ENCODE measurements at regions not wholly inside any gene's neighbourhood (a gene's known extent, or its start where the extent isn't known, plus 50 kb on each side); places are given as distances from the start of the nearest gene placed in this dataset.
"Not testable (repeated sequence)": the region's sequence is repeated elsewhere in the genome, so short reads cannot be mapped to it uniquely, and the experiment has no call there.

GRCh38 chr6:69527921-69528476, 268.8 kb downstream of the LMBRD1 start:
- DNase-seq (ENCODE audit: low spot score) = no peak
- POLR2A ChIA-PET (ENCODE audit: low non-redundant PET) = no interaction called here
- no peak for TF ChIP-seq CTCF (conservative IDR thresholded peaks at IDR 0.05; ENCODE audit: low read depth)
- H3K27ac ChIP-seq = no peak overlapping the region
- CTCF ChIA-PET = interaction anchor here (0.6 to 0.7 kb wide), 3 partner anchors 32 to 793 kb away, joined by 3 to 6 read pairs (median 4); no protein-coding TSS in a partner anchor

- DNase-seq (ENCODE audit: low spot score); POLR2A ChIA-PET (ENCODE audit: low non-redundant PET); H3K27ac ChIP-seq; CTCF ChIA-PET: not testable (repeated sequence)
Measured at GRCh38 chr6:69515480-69515879, 281.3 kb downstream of the LMBRD1 start.

GRCh38 chr6:69494595-69494994, 302.2 kb downstream of the LMBRD1 start:
- ChIA-PET CTCF (no interaction called here), POLR2A (ENCODE audit: low non-redundant PET) (no interaction called here)
- no peak for TF ChIP-seq CTCF (conservative IDR thresholded peaks at IDR 0.05; ENCODE audit: low read depth)
- no peak overlapping the region for H3K27ac ChIP-seq
- DNase-seq (ENCODE audit: low spot score) = no peak

GRCh38 chr6:69489970-69490369, 306.8 kb downstream of the LMBRD1 start:
- POLR2A ChIA-PET (ENCODE audit: low non-redundant PET) = no interaction called here
- TF ChIP-seq CTCF (conservative IDR thresholded peaks at IDR 0.05; ENCODE audit: low read depth) = no peak
- CTCF ChIA-PET = interaction anchor here (0.7 kb wide), 1 partner anchor 59 kb away, joined by 5 read pairs; no protein-coding TSS in a partner anchor
- H3K27ac ChIP-seq = no peak overlapping the region
- DNase-seq (ENCODE audit: low spot score) = no peak

GRCh38 chr6:69487688-69488087, 309.1 kb downstream of the LMBRD1 start:
- no peak for TF ChIP-seq CTCF (conservative IDR thresholded peaks at IDR 0.05; ENCODE audit: low read depth)
- no peak for DNase-seq (ENCODE audit: low spot score)
- CTCF ChIA-PET = no interaction called here

GRCh38 chr6:69466979-69467570, 329.7 kb downstream of the LMBRD1 start:
- H3K27ac ChIP-seq = no peak overlapping the region
- CTCF ChIA-PET = no interaction called here
- POLR2A ChIA-PET (ENCODE audit: low non-redundant PET) = no interaction called here
- no peak for DNase-seq (ENCODE audit: low spot score)
- TF ChIP-seq CTCF (conservative IDR thresholded peaks at IDR 0.05; ENCODE audit: low read depth) = no peak

More at GRCh38 chr6:69487688-69488087, 309.1 kb downstream of the LMBRD1 start:
- H3K27ac ChIP-seq = no peak overlapping the region
- POLR2A ChIA-PET (ENCODE audit: low non-redundant PET) = no interaction called here

- no peak for DNase-seq (ENCODE audit: low spot score)
- TF ChIP-seq CTCF (conservative IDR thresholded peaks at IDR 0.05; ENCODE audit: low read depth) = no peak
- no peak overlapping the region for H3K27ac ChIP-seq
- ChIA-PET POLR2A (ENCODE audit: low non-redundant PET) (no interaction called here), CTCF (no interaction called here)
Measured at GRCh38 chr6:69465866-69466265, 330.9 kb downstream of the LMBRD1 start.
